ENCODE measurements at regions not wholly inside any gene's neighbourhood (a gene's known extent, or its start where the extent isn't known, plus 50 kb on each side); places are given as distances from the start of the nearest gene placed in this dataset.
"Not testable (repeated sequence)": the region's sequence is repeated elsewhere in the genome, so short reads cannot be mapped to it uniquely, and the experiment has no call there.

GRCh38 chr10:35844686-35845085 is 202.6 kb upstream of the FZD8 start:
- Mint-ChIP-seq H3K4me3 (no peak overlapping the region), H3K36me3 (ENCODE audit: insufficient read depth) (no peaks in the 10 kb centered on the region), H3K27me3 (ENCODE audit: low read depth) (peaks cover 4% of the 10 kb centered on the region), H3K9me3 (peaks cover 8% of the 10 kb centered on the region), H3K4me1 (ENCODE audit: low read depth) (no peaks in the 10 kb centered on the region)
- DNase-seq (no peak), ATAC-seq (no peak)

- no peaks in the 10 kb centered on the region for H3K36me3 Mint-ChIP-seq (ENCODE audit: insufficient read depth)
- ATAC-seq = no peak
- peaks cover 8% of the 10 kb centered on the region for H3K9me3 Mint-ChIP-seq
- no peaks in the 10 kb centered on the region for H3K27me3 Mint-ChIP-seq (ENCODE audit: low read depth)
- no peak overlapping the region for H3K4me3 Mint-ChIP-seq
- no peaks in the 10 kb centered on the region for H3K4me1 Mint-ChIP-seq (ENCODE audit: low read depth)
- no peak for DNase-seq
Measured at GRCh38 chr10:35843524-35844181, 201.6 kb upstream of the FZD8 start.

GRCh38 chr10:35838054-35838453 is 196.0 kb upstream of the FZD8 start:
- Mint-ChIP-seq H3K9me3 (peaks cover 8% of the 10 kb centered on the region), H3K4me3 (no peak overlapping the region), H3K4me1 (ENCODE audit: low read depth) (no peaks in the 10 kb centered on the region), H3K36me3 (ENCODE audit: insufficient read depth) (no peaks in the 10 kb centered on the region), H3K27me3 (ENCODE audit: low read depth) (no peaks in the 10 kb centered on the region)
- DNase-seq (no peak), ATAC-seq (no peak)

- DNase-seq (no peak), ATAC-seq (no peak)
- H3K4me1 Mint-ChIP-seq (ENCODE audit: low read depth) = no peaks in the 10 kb centered on the region
- no peaks in the 10 kb centered on the region for H3K27me3 Mint-ChIP-seq (ENCODE audit: low read depth)
- no peak overlapping the region for H3K4me3 Mint-ChIP-seq
- H3K9me3 Mint-ChIP-seq = peaks cover 1% of the 10 kb centered on the region
- H3K36me3 Mint-ChIP-seq (ENCODE audit: insufficient read depth) = no peaks in the 10 kb centered on the region
Measured at GRCh38 chr10:35835545-35835944, 193.4 kb upstream of the FZD8 start.

GRCh38 chr10:35834877-35835494 is 192.9 kb upstream of the FZD8 start:
- ATAC-seq (no peak), DNase-seq (no peak)
- Mint-ChIP-seq H3K36me3 (ENCODE audit: insufficient read depth) (no peaks in the 10 kb centered on the region), H3K4me1 (ENCODE audit: low read depth) (no peaks in the 10 kb centered on the region), H3K27me3 (ENCODE audit: low read depth) (no peaks in the 10 kb centered on the region), H3K4me3 (no peak overlapping the region), H3K9me3 (no peaks in the 10 kb centered on the region)

- no peaks in the 10 kb centered on the region for H3K9me3 Mint-ChIP-seq
- H3K27me3 Mint-ChIP-seq (ENCODE audit: low read depth) = no peaks in the 10 kb centered on the region
- DNase-seq (no peak), ATAC-seq (no peak)
- no peak overlapping the region for H3K4me3 Mint-ChIP-seq
- no peaks in the 10 kb centered on the region for H3K36me3 Mint-ChIP-seq (ENCODE audit: insufficient read depth)
- no peaks in the 10 kb centered on the region for H3K4me1 Mint-ChIP-seq (ENCODE audit: low read depth)
Measured at GRCh38 chr10:35827783-35828182, 185.7 kb upstream of the FZD8 start.

- ATAC-seq = no peak
- Mint-ChIP-seq H3K27me3 (ENCODE audit: low read depth) (no peaks in the 10 kb centered on the region), H3K4me3 (no peak overlapping the region)
Measured at GRCh38 chr10:35824704-35825103, 182.6 kb upstream of the FZD8 start.

GRCh38 chr10:35822316-35822715 is 180.2 kb upstream of the FZD8 start:
- no peak for ATAC-seq
- DNase-seq = no peak
- H3K27me3 Mint-ChIP-seq (ENCODE audit: low read depth) = no peaks in the 10 kb centered on the region
- no peak overlapping the region for H3K4me3 Mint-ChIP-seq
- H3K9me3 Mint-ChIP-seq = no peaks in the 10 kb centered on the region
- H3K4me1 Mint-ChIP-seq (ENCODE audit: low read depth) = no peaks in the 10 kb centered on the region
- no peaks in the 10 kb centered on the region for H3K36me3 Mint-ChIP-seq (ENCODE audit: insufficient read depth)

More at GRCh38 chr10:35824704-35825103, 182.6 kb upstream of the FZD8 start:
- DNase-seq = no peak
- Mint-ChIP-seq H3K9me3 (no peaks in the 10 kb centered on the region), H3K36me3 (ENCODE audit: insufficient read depth) (no peaks in the 10 kb centered on the region), H3K4me1 (ENCODE audit: low read depth) (no peaks in the 10 kb centered on the region)

- DNase-seq (no peak), ATAC-seq (no peak)
- H3K9me3 Mint-ChIP-seq = no peaks in the 10 kb centered on the region
- H3K36me3 Mint-ChIP-seq (ENCODE audit: insufficient read depth) = no peaks in the 10 kb centered on the region
- no peaks in the 10 kb centered on the region for H3K27me3 Mint-ChIP-seq (ENCODE audit: low read depth)
- H3K4me1 Mint-ChIP-seq (ENCODE audit: low read depth) = no peaks in the 10 kb centered on the region
- no peak overlapping the region for H3K4me3 Mint-ChIP-seq
Measured at GRCh38 chr10:35821339-35821911, 179.3 kb upstream of the FZD8 start.

GRCh38 chr10:35819736-35820135 is 177.6 kb upstream of the FZD8 start:
- Mint-ChIP-seq H3K4me1 (ENCODE audit: low read depth) (no peaks in the 10 kb centered on the region), H3K36me3 (ENCODE audit: insufficient read depth) (no peaks in the 10 kb centered on the region), H3K4me3 (no peak overlapping the region), H3K27me3 (ENCODE audit: low read depth) (no peaks in the 10 kb centered on the region), H3K9me3 (no peaks in the 10 kb centered on the region)
- no peak for DNase-seq
- no peak for ATAC-seq

- Mint-ChIP-seq H3K4me3 (no peak overlapping the region), H3K27me3 (ENCODE audit: low read depth) (no peaks in the 10 kb centered on the region), H3K4me1 (ENCODE audit: low read depth) (no peaks in the 10 kb centered on the region), H3K9me3 (no peaks in the 10 kb centered on the region), H3K36me3 (ENCODE audit: insufficient read depth) (no peaks in the 10 kb centered on the region)
- ATAC-seq (no peak), DNase-seq (no peak)
Measured at GRCh38 chr10:35819011-35819410, 176.9 kb upstream of the FZD8 start.

- H3K27me3 Mint-ChIP-seq (ENCODE audit: low read depth); H3K4me1 Mint-ChIP-seq (ENCODE audit: low read depth): not testable (repeated sequence)
Measured at GRCh38 chr10:35817109-35817508, 175.0 kb upstream of the FZD8 start.

GRCh38 chr10:35813219-35813618 is 171.1 kb upstream of the FZD8 start:
- no peak for ATAC-seq
- H3K36me3 Mint-ChIP-seq (ENCODE audit: insufficient read depth) = no peaks in the 10 kb centered on the region
- H3K4me1 Mint-ChIP-seq (ENCODE audit: low read depth) = no peaks in the 10 kb centered on the region
- no peak overlapping the region for H3K4me3 Mint-ChIP-seq
- peaks cover 14% of the 10 kb centered on the region for H3K9me3 Mint-ChIP-seq
- DNase-seq = no peak
- no peaks in the 10 kb centered on the region for H3K27me3 Mint-ChIP-seq (ENCODE audit: low read depth)

More at GRCh38 chr10:35817109-35817508, 175.0 kb upstream of the FZD8 start:
- not testable (repeated sequence) for H3K4me3 Mint-ChIP-seq; H3K36me3 Mint-ChIP-seq (ENCODE audit: insufficient read depth); DNase-seq; H3K9me3 Mint-ChIP-seq; ATAC-seq

GRCh38 chr10:35808344-35808743 is 166.2 kb upstream of the FZD8 start:
- Mint-ChIP-seq H3K9me3 (peaks cover 14% of the 10 kb centered on the region), H3K36me3 (ENCODE audit: insufficient read depth) (no peaks in the 10 kb centered on the region), H3K27me3 (ENCODE audit: low read depth) (no peaks in the 10 kb centered on the region), H3K4me3 (no peak overlapping the region), H3K4me1 (ENCODE audit: low read depth) (no peaks in the 10 kb centered on the region)
- DNase-seq = no peak
- no peak for ATAC-seq

GRCh38 chr10:35803046-35803445 is 160.9 kb upstream of the FZD8 start:
- no peak for DNase-seq
- H3K9me3 Mint-ChIP-seq = peaks cover 11% of the 10 kb centered on the region
- H3K4me3 Mint-ChIP-seq = no peak overlapping the region
- no peaks in the 10 kb centered on the region for H3K27me3 Mint-ChIP-seq (ENCODE audit: low read depth)
- no peak for ATAC-seq
- H3K36me3 Mint-ChIP-seq (ENCODE audit: insufficient read depth) = no peaks in the 10 kb centered on the region
- H3K4me1 Mint-ChIP-seq (ENCODE audit: low read depth) = no peaks in the 10 kb centered on the region
